HG03097 (cell line): ENCODE measurements at regions not wholly inside any gene's neighbourhood (a gene's known extent, or its start where the extent isn't known, plus 50 kb on each side); places are given as distances from the start of the nearest gene placed in this dataset.

Experiments used
- ATAC-seq: cut with Tn5 transposase; IDR thresholded peaks from one replicate; pipeline ENCODE4 v1.9.1; 2021; ENCODE audit not compliant: unreplicated experiment, low FRiP score

DNA sequence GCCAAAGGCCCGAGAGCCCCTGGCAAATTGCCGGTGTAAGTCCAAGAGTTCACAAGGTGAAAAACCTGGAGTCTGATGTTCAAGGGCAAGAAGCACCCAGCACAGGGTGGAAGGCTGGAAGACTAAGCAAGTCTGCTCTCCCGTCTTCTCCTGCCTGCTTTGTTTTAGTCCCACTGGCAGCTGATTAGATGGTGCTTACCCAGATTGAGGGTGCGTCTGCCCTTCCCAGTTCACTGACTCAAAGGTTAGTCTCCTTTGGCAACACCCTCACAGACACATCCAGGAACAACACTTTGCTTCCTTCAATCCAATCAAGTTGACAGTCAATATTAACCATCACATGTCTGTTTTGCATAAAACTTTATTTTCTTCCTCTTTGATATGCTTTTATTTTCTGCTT is 157.4 kb downstream of the HS3ST1 start:
- no peak for ATAC-seq

DNA sequence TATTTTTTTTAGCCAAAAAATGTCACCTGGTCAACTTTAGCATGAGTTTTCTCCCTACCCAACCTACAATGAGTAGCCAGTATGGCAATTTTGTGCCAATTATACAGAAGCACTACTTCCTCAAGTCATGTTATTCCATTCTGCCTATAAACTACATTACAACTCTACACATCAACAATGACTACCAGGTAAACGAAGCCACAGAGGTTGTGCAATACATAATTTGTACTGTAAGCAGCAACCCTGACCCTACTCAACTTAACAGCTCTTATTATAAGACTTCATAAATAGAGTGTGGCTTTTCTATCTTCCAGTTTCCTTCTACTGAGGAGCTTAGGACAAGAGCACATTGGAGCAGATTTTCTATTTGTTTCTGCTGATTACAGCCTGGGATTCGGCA is 160.5 kb downstream of the HS3ST1 start:
- ATAC-seq, result no peak

DNA sequence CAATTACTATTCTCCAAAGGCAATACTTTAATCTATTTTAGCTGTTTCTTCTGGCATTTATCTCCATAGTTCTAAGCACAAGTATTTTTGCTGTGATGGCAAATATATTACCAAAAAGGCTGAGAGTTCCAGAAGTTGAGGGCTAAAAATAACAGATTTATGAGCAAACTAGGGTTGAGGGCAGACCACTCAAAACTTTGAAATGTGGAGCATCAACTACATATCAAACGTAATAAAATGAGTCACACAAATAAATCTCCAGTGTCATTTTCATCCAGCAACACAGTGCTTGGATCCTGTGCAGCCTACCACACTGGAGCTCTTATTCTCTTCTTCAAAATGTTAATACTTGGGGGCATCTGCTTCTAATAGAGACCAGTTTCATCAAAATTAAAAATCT is 163.9 kb downstream of the HS3ST1 start:
- no peak for ATAC-seq

DNA sequence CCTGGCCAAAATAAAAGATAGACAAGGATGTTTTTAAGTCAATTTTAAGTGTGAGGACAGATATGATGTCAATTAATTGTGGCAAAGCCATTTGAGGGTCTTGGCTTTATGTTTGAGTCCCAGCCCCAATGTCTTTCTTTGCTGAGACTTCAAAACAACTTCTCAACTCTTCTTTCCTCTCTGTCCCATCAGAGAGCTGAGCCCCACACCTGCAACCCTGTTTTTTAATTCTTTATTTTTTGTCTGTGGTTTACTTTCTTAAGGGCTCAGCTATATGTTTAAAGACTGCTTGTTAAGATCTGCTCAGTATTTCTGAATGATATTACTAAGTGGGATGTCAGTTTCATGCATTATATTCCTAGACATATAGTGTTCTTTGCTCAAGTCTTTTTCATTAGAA is 164.3 kb downstream of the HS3ST1 start:
- no peak for ATAC-seq

DNA sequence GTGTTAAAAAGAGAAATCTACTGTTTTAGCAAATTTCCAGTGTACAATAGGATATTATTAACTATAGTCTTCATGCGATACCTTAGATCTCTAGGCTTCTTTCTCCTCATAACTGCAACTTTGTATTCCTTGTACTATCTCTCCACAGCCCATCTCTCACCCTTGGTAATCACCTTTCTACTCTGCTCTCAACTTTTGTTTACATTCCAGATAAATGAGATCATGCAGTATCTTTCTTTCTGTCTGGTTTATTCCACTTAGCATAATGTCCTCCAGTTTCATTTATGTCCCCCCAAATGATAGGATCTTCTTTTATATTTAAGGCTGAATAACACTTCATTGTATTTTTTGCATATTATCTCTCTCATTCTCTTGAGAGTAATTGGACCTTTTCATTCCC is 165.5 kb downstream of the HS3ST1 start:
- no peak for ATAC-seq

DNA sequence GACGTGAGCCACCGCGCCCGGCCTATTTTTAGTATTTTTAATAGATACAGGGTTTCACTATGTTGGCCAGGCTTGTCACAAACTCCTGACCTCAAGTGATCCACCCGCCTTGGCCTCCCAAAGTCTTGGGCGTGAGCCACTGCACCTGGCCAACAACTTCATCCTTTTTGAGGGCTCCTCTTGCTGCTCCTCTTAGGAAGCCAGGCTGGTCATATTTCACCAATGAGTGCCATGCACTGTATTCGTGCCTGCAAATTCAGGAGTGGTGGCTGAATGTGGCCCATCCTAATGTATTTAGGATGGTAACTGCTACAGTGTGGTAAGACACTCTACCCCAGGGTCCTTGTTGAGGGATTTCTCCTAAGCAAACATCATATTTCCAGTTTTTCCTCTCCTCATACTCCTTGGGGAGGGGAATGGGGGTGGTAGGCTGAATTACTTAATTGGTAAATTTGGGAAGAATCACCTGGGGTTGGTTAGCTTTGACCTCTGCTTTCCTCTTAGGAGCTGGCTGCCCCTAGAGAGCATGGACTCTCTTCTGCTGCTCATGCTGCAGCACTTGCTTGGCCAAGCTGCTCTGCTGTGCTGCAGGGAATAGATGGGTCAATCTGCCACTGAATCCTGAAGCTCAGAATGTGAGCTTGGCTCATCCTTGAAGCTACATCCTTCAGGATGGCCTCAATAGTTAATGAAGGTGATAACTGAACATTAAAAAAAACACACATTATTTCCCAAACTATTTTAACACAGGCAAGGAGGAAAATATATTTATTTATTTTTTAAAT is 167.4 kb downstream of the HS3ST1 start:
- ATAC-seq, result no peak

DNA sequence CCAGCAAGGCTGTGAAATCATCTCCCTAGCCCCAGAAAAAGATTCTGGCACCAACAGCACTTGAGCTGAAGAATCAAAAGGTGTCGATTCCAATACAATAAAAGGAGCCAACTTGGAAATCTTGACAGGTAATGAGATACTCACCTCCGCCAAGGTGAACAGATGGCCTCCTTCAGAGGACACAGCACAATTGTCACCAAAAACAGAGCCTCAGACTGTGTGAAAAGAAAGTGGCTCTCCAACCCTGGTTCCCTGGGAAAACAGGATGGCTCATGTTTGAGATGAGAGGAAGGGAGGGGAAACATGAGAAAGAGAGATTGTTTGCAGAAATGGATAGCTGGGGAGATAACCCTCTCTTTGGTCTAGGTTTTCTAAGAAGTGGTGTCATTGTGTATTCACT is 168.9 kb downstream of the HS3ST1 start:
- no peak for ATAC-seq

DNA sequence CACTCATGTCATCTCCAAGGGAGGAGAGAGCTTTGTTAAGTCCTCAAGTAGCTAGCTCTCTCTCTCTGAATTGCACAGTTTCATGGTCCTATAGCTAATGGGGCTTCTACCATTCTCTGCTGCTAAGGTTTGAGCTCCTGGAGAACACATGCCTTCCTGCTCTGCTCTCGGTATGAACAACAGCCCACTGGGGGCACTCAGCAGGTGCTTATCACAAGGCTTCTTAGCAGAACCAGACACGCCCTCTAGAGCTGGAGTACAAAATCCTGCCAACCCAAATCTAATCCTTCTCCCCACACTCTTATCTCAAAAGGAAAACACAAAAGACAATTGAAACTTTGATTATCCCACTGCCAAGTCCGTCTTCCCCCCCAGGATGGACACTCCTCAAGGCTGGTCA is 176.5 kb downstream of the HS3ST1 start:
- no peak for ATAC-seq

DNA sequence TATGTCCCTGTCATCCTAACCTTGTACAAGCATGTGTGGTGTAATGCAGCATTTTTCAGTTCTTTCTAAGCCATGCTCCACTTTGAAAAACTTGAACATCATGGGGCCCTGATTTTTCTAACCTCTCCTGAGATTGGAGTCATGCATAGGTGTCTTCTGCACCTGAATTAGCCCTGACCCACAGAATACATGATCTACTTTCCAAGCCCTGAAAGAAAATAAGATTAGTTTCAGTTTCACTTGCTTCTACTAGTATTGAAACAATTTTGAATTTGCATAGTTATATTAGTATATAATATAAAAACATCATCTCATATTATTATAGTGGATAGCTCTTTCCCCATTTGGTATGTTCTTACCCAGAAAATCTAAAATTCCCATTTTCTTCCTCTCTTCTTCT is 178.2 kb downstream of the HS3ST1 start:
- ATAC-seq, result no peak

DNA sequence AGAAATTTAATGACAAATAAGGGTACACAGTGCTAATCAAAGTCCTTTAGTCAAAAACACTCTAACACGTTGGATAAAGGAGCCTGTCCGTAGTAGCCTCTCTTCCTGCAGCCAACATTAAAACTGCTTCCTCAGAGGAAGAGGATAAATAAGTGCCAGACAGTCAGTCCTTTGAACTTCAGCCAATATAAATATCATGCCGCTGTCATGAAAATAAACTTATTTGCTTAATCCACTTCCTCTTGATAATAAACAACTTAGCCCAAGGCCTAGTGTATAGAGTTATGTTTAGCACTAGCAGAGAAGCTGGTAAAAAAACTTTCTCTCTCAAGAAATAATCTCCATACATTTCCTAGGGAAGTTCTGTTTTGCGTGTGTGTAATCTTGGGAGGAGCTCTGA is 196.7 kb downstream of the HS3ST1 start:
- no peak for ATAC-seq

DNA sequence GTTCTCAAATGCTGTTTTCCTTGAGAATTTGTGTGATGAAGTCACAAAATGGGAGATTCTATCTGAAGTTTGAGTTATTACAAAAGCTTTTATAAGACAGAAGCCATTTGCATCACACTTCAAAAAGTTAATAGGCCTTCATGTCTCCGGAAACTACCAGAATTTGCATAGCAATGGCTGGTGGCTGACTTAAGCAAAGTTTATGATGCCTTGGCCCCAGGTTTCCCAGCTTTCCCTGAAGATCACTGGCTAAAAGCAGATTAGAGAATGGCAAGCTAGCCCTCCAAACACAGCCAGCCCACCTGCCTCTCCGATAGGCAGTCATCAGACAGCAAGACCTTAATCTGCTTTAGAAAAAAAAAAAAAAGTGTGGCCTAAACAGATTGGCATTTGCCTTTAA is 197.8 kb downstream of the HS3ST1 start:
- ATAC-seq, result no peak

DNA sequence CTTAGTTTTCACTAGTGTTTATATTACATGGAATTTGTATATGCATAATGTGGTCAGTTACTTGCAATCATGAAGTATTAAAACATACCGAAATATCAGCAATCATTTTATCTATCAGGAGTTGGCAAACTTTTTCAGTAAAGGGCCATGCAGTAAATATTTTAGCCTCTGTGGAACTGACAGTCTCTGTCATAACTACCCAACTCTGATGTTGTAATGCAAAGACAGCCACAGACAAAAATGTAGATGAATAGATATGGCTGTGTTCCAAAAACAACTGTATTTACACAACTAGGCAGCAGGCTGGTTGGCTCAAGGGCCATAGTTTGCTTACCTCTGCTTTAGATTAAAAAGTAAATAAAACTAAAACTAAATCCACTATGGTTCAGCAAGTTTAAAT is 200.2 kb downstream of the HS3ST1 start:
- ATAC-seq, result no peak

DNA sequence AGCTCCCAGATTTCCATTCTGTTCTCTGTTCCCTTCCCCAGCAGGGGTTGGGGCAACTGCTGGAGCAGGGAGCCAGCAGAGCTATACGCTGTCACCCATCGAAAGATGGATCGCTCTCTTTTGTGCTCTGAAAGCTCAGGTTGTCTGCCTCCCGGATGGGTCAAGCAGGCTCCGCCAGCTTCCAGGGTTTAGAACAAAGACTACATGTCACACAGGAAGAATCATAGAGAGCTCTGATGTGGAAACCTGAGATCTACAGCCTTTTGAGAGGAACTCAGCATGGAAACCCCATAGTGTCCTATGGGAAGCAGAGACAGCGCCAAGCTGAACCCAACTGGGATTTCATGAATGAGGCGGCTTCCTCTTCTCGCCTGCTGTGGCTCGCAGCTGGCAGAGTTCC is 205.4 kb downstream of the HS3ST1 start:
- ATAC-seq, result no peak

DNA sequence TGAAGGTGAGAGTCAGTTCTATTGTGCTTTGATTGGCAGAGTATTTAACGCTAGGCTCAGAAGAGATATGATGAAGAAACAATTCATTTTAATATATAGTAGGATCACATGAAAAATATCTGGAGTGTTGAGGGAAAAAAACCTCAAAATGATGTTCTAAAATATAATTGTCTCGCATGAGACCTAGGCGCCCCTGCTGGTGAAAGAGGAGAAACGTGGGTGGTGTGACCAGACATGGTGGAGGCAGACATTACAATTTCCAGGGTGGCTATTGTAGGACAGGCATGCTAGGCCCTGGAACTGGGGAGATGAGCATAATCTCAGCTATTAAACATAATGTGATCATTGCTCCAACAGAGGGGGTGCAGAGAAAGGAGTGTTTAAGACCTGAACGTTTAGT is 210.0 kb downstream of the HS3ST1 start:
- no peak for ATAC-seq

DNA sequence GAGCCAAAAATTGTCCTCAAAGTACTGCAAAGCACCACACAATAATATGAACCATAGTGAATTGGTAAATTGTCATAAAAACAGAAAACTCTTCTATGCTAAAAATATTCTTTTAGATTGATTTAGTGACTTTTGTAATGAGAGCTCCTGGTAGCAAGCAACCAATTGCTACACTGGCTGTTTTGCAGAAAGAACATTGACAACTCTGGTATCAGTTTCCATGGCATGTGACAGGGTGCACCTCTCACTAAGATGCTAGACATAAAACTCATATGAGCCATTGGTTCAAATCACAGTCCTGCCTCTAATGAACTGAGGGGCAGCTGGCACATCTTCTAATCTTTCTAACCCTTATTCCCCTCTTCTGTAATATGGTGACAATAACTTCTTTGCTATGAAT is 212.2 kb downstream of the HS3ST1 start:
- no peak for ATAC-seq

DNA sequence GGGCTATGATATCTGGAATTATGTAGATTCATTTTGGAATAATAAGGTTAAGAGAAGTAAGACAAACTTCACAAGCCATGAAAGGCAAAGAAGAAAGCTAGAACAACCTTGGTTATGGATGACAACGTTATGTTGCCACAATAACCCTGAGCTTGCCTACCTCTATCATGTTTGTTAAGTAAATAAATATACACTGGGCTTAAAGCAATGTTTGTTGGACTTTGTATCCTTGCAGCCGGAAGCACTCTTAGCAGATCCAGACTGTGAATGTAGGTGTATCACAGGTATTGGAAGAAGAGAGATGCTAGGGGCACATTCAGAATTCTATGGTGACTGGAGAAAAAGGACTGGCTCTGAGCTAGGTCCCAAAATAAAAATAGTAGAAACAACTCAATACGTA is 214.4 kb downstream of the HS3ST1 start:
- ATAC-seq, result no peak

DNA sequence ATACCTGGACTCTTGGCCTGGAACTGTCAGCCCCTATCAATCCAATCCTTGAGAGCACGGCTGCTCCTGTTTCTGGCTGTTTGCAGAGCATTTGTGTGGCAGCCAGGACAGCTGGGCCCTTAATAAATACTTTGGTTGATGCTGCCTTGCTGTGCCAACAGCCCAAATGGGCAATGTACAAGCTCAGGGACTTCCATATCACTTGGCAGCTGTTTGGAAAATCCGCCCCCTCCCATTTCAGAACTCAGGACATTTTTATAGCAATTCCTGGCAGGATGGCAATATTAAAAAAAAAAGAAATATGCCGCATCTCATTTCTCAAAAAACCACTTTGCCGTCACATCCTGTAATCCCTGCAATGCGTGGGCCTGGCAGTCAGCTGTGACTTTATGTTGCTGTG is 218.9 kb downstream of the HS3ST1 start:
- no peak for ATAC-seq

DNA sequence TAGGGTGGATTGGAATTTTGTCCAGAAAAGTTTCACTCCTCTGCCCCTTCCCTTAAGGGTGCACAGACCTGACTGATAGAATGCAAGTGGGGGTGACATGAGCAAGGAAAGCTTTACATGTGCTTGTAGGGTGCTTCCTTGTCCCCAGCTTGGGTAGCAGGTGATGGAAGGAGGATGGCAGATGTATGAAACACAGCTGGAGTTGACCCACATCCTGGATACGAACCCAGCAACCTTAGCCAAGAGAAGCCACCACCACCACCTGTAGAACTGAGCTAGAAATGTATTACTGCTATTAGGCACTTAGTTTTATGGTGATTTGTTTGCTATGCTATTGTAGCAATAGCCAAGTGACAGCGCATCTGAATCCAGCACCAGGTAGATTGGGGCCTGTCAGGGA is 227.4 kb downstream of the HS3ST1 start:
- ATAC-seq, result no peak

DNA sequence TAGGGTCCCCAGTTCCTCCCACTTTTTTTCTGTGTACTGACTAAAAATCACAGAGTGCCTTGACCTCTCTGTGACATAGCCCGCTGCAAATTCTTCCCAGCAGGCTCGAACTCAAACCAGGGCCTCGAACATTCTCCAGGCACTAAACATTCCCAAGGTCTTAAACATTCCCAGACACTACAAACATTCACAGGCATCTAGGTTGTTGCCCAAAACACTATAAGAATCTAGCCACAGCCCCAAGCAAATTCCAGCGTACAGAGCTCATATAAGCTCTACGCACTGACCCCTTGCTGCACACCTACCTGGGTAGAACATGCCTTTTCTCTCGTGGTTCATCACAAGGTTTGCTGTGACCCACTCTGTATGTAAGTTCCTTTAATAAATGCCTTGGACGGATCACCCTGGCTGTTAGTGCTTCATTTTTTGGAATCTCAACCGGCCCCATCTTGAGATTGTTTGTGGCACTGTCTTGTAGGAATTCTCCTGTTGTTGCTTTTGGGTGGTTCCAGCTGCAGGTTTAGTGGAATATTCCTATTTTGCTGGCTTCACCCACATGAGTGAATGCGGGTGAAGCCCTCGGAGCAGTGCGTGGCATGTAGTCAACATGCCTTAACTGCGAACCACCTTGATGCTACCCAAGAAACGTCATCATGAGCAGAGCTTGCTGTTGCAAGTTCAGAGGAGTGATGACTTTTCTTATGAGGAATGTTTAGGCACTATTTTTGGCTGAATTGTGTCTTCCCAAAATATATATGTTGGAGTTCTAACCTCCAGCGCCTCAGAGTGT is 230.0 kb downstream of the HS3ST1 start:
- ATAC-seq, result no peak

DNA sequence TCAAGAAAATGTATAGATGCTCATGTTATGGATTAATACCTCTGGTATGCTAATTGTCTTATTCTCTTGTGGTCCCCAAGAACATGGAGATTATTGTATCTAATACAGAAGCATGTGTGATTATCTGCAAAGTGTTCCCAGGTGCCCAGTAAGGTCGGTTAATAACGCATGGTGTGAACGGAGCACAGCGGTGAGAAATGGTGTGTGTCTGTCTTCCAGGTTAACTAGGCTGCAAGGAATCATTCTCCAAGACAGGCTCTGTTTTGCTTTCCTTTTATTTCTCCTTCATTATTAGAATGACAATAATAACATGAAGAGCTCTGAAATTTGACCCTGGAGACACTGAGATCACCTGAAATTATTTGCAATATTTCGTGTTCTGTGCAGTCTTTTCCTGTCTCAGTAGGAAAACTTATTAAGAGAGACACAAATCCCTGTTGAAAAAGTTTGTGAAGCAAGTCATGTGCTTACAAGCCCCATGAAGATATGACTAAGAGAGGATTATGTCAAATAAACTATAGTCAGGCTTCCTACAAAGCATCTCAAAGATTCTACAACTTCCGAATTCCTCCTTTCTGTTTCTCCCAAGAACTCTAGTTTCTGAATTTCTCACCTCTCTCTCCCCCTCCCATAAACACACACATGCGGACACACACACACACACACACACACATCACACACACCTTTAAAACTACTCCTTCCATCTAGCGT is 230.9 kb downstream of the HS3ST1 start:
- no peak for ATAC-seq

DNA sequence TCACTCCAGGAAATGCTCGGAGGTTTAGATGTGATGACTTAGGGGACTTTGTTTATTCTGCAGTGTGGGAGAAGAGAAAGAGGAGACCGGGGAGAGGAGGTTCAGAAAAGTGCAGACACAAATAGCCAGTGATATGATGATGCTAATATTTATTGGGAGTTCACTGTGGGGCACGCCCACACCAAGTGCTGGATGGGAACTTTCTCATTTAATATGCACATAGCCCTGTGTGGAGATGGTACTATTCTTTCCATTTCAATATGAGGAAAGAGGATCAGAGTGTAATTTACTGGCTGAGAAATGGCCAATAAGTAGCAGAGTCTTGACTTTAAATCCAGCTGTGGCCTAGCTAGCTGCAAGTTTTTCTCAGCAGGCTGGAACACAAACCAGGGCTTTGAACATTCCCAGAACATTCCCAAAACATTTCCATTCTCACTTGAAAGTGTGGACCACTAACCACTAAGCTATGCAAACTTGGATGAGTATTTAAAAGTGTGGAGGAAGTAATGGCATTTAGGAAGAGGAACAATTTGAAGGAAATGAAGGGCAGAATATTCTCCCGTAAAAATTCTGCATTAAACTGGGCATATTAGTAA is 231.7 kb downstream of the HS3ST1 start:
- no peak for ATAC-seq
